ENCODE measurements at regions not wholly inside any gene's neighbourhood (a gene's known extent, or its start where the extent isn't known, plus 50 kb on each side); places are given as distances from the start of the nearest gene placed in this dataset.

GRCh38 chrX:131778269-131779218, 234.7 kb downstream of the OR13H1 start:
- peak; percentile 55 to 90 for DNase-seq (ENCODE audit: low read depth in 2 of 2)

GRCh38 chrX:131779306-131779705, 235.4 kb downstream of the OR13H1 start:
- no peak for DNase-seq (ENCODE audit: low read depth in 2 of 2)

- DNase-seq (ENCODE audit: low read depth in 2 of 2): no peak
Measured at GRCh38 chrX:131779741-131780140, 235.9 kb downstream of the OR13H1 start.

- no peak for DNase-seq (ENCODE audit: low read depth in 2 of 2)
Measured at GRCh38 chrX:131782646-131783045, 238.8 kb downstream of the OR13H1 start.

GRCh38 chrX:131783555-131784308, 239.4 kb upstream of the STK26 start:
- DNase-seq (ENCODE audit: low read depth in 2 of 2): peak; percentile 69 to 95

- no peak for DNase-seq (ENCODE audit: low read depth in 2 of 2)
Measured at GRCh38 chrX:131789664-131790063, 233.4 kb upstream of the STK26 start.

- peak in 1 of 2 donors; percentile 14 for DNase-seq (ENCODE audit: low read depth in 2 of 2)
Measured at GRCh38 chrX:131791608-131792355, 231.3 kb upstream of the STK26 start.

- DNase-seq (ENCODE audit: low read depth in 2 of 2): peak; percentile 80 to 98
Measured at GRCh38 chrX:131792356-131792749, 230.7 kb upstream of the STK26 start.

GRCh38 chrX:131792789-131793462, 230.2 kb upstream of the STK26 start:
- peak; percentile 76 to 96 for DNase-seq (ENCODE audit: low read depth in 2 of 2)

- no peak for DNase-seq (ENCODE audit: low read depth in 2 of 2)
Measured at GRCh38 chrX:131795442-131796229, 227.5 kb upstream of the STK26 start.

GRCh38 chrX:131801066-131801465, 222.0 kb upstream of the STK26 start:
- DNase-seq (ENCODE audit: low read depth in 2 of 2): no peak

- DNase-seq (ENCODE audit: low read depth in 2 of 2): no peak
Measured at GRCh38 chrX:131801911-131802310, 221.2 kb upstream of the STK26 start.

- peak; percentile 47 to 76 for DNase-seq (ENCODE audit: low read depth in 2 of 2)
Measured at GRCh38 chrX:131802836-131803626, 220.1 kb upstream of the STK26 start.

GRCh38 chrX:131812847-131813825, 210.0 kb upstream of the STK26 start:
- DNase-seq (ENCODE audit: low read depth in 2 of 2): peak; percentile 67 to 92

GRCh38 chrX:131816551-131817136, 206.5 kb upstream of the STK26 start:
- DNase-seq (ENCODE audit: low read depth in 2 of 2): peak; percentile 57 to 92

- DNase-seq (ENCODE audit: low read depth in 2 of 2): no peak
Measured at GRCh38 chrX:131818297-131818936, 204.7 kb upstream of the STK26 start.

GRCh38 chrX:131821945-131822622, 201.0 kb upstream of the STK26 start:
- DNase-seq (ENCODE audit: low read depth in 2 of 2): peak; percentile 64 to 93
